ENCODE measurements at regions not wholly inside any gene's neighbourhood (a gene's known extent, or its start where the extent isn't known, plus 50 kb on each side); places are given as distances from the start of the nearest gene placed in this dataset.
"Not testable (repeated sequence)": the region's sequence is repeated elsewhere in the genome, so short reads cannot be mapped to it uniquely, and the experiment has no call there.

DNA sequence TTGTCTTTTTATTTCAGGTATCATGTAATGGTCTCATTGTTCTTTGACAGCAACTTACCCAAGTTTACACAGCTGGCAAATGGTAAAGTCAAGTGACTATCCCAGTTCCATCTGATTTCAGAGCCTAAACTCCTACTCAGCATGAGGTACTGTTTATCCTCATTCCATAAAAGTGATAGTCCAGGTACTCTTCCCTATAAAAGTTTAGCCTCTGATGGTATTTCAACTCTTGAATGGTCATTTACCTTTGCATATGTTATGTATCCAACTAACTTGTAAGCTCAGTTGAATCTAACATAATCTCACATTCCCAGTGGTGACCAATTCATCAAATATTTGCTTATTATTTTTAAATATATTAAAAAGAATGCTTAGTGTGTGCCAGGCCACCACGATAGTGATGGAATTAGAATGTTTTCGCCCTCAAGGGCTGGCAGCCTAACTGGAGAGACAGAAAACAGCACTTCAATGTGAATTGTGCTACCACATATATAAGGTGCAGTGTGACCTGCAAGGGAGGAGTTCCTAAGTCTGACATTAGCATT, 307.1 kb downstream of the CTH start:
- Histone ChIP-seq H3K27me3 (replicated peaks in 2 of 5; ENCODE audit: control insufficient read depth in 4 of 5, insufficient read depth in 5 of 5, low read length in 4 of 5) (no peaks in the 10 kb centered on the region), H3K9me3 (ENCODE audit: control extremely low read depth in 1 of 5, control insufficient read depth in 4 of 5, insufficient read depth in 2 of 5, low read depth in 1 of 5, low read length in 4 of 5) (peaks cover 0 to 5% (median 0%) of the 10 kb centered on the region in 5 experiments), H3K4me3 (ENCODE audit: control insufficient read depth in 1 of 7, extremely low read depth in 1 of 7, insufficient read depth in 4 of 7, low read depth in 2 of 7, low read length in 6 of 7) (no peak overlapping the region), H3K4me1 (ENCODE audit: control extremely low read depth in 1 of 4, control insufficient read depth in 4 of 4, insufficient read depth in 4 of 4, low read length in 3 of 4) (no peaks in the 10 kb centered on the region), H3K27ac (ENCODE audit: insufficient read depth in 1 of 2, low read depth in 1 of 2, low read length in 2 of 2, poor library complexity in 1 of 2, severe bottlenecking in 2 of 2) (no peak overlapping the region), H3K36me3 (ENCODE audit: control insufficient read depth in 4 of 4, insufficient read depth in 4 of 4, low read length in 3 of 4) (no peaks in the 10 kb centered on the region)
- CTCF ChIA-PET, result interaction anchor here (1.8 kb wide), 1 partner anchor 9 kb away, joined by 4 read pairs; no protein-coding TSS in a partner anchor
- DNase-seq, result no peak
- POLR2A ChIA-PET, result no interaction called here
- 100% methylated on average over 2 of the region's 2 CpGs for WGBS (ENCODE audit: insufficient coverage)

DNA sequence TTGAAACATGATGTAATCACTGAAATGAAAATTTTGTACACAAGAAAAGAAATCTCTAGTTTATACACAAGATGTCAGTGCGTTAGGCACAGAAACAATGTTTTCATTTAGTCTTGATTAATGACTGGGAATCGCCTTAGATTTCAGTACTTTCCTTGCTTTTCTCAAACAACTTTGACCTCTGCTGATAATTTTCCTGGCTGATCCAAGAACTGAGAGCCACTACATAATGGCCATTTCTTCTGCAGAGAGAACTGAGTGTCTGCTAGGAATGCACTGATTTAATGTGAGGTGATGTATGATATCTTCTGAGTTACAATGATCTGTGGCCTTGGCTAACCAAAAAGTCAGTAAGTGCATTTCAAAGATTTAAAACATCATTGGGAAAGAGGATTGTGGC, 308.1 kb downstream of the CTH start:
- POLR2A ChIA-PET, result no interaction called here
- CTCF ChIA-PET, result no interaction called here
- no peak for DNase-seq
- H3K9me3 ChIP-seq (ENCODE audit: control extremely low read depth in 1 of 5, control insufficient read depth in 4 of 5, insufficient read depth in 2 of 5, low read depth in 1 of 5, low read length in 4 of 5), result peaks cover 0 to 5% (median 0%) of the 10 kb centered on the region in 5 experiments
- no peak overlapping the region for H3K4me3 ChIP-seq (ENCODE audit: control insufficient read depth in 1 of 7, extremely low read depth in 1 of 7, insufficient read depth in 4 of 7, low read depth in 2 of 7, low read length in 6 of 7)
- no peaks in the 10 kb centered on the region for H3K36me3 ChIP-seq (ENCODE audit: control insufficient read depth in 4 of 4, insufficient read depth in 4 of 4, low read length in 3 of 4)
- no peaks in the 10 kb centered on the region for H3K27me3 ChIP-seq (replicated peaks in 2 of 5; ENCODE audit: control insufficient read depth in 4 of 5, insufficient read depth in 5 of 5, low read length in 4 of 5)
- no peak overlapping the region for H3K27ac ChIP-seq (ENCODE audit: insufficient read depth in 1 of 2, low read depth in 1 of 2, low read length in 2 of 2, poor library complexity in 1 of 2, severe bottlenecking in 2 of 2)
- 87% methylated on average over 2 of the region's 2 CpGs for WGBS (ENCODE audit: insufficient coverage)
- H3K4me1 ChIP-seq (ENCODE audit: control extremely low read depth in 1 of 4, control insufficient read depth in 4 of 4, insufficient read depth in 4 of 4, low read length in 3 of 4), result no peaks in the 10 kb centered on the region

DNA sequence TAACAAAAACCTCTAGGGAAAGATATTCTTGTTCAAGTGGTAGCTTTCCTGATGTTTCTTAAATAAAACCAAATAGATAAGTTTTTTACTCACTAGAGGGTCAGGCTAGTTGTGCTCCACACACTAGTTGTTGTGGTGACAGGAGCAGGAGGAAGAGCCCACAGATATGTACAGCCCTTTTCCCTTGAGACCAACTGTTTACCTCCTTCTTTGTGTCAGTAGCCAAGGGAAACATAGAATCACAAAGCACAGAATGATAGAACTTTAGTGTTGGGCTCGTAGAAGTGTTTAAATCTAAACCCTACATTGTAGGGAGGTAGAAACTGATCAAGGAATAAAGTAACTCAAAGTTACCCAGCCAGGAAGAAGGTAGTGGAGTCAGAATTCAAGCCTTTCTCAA, 309.0 kb downstream of the CTH start:
- no peaks in the 10 kb centered on the region for H3K36me3 ChIP-seq (ENCODE audit: control insufficient read depth in 4 of 4, insufficient read depth in 4 of 4, low read length in 3 of 4)
- DNase-seq, result no peak
- no peak overlapping the region for H3K27ac ChIP-seq (ENCODE audit: insufficient read depth in 1 of 2, low read depth in 1 of 2, low read length in 2 of 2, poor library complexity in 1 of 2, severe bottlenecking in 2 of 2)
- 80% methylated on average over 1 of the region's 1 CpG for WGBS (ENCODE audit: insufficient coverage)
- CTCF ChIA-PET, result no interaction called here
- POLR2A ChIA-PET, result no interaction called here
- no peaks in the 10 kb centered on the region for H3K4me1 ChIP-seq (ENCODE audit: control extremely low read depth in 1 of 4, control insufficient read depth in 4 of 4, insufficient read depth in 4 of 4, low read length in 3 of 4)
- no peak overlapping the region for H3K4me3 ChIP-seq (ENCODE audit: control insufficient read depth in 1 of 7, extremely low read depth in 1 of 7, insufficient read depth in 4 of 7, low read depth in 2 of 7, low read length in 6 of 7)
- no peaks in the 10 kb centered on the region for H3K27me3 ChIP-seq (replicated peaks in 2 of 5; ENCODE audit: control insufficient read depth in 4 of 5, insufficient read depth in 5 of 5, low read length in 4 of 5)
- H3K9me3 ChIP-seq (ENCODE audit: control extremely low read depth in 1 of 5, control insufficient read depth in 4 of 5, insufficient read depth in 2 of 5, low read depth in 1 of 5, low read length in 4 of 5), result peaks cover 0 to 5% (median 0%) of the 10 kb centered on the region in 5 experiments

DNA sequence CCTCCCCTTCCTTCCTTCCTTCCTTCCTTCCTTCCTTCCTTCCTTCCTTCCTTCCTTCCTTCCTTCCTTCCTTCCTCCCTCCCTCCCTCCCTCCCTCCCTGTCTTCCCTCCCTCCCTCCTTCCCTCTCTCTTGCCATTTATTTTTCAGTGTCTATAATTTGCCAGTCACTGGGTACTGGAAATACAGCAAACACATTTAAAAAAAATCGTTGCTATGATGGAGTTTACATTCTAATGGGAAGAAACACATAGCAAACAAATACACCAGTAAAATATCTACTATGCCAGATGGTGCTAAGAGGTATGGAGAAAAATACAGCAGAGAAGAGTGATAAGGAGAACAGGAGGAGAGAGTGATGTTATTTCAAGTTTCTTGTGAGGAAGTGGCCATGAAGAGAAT, 309.5 kb downstream of the CTH start:
- Histone ChIP-seq H3K27me3 (replicated peaks in 2 of 5; ENCODE audit: control insufficient read depth in 4 of 5, insufficient read depth in 5 of 5, low read length in 4 of 5) (no peaks in the 10 kb centered on the region), H3K4me1 (ENCODE audit: control extremely low read depth in 1 of 4, control insufficient read depth in 4 of 4, insufficient read depth in 4 of 4, low read length in 3 of 4) (no peaks in the 10 kb centered on the region), H3K27ac (ENCODE audit: insufficient read depth in 1 of 2, low read depth in 1 of 2, low read length in 2 of 2, poor library complexity in 1 of 2, severe bottlenecking in 2 of 2) (no peak overlapping the region), H3K9me3 (ENCODE audit: control extremely low read depth in 1 of 5, control insufficient read depth in 4 of 5, insufficient read depth in 2 of 5, low read depth in 1 of 5, low read length in 4 of 5) (peaks cover 0 to 6% (median 0%) of the 10 kb centered on the region in 5 experiments), H3K4me3 (ENCODE audit: control insufficient read depth in 1 of 7, extremely low read depth in 1 of 7, insufficient read depth in 4 of 7, low read depth in 2 of 7, low read length in 6 of 7) (no peak overlapping the region), H3K36me3 (ENCODE audit: control insufficient read depth in 4 of 4, insufficient read depth in 4 of 4, low read length in 3 of 4) (no peaks in the 10 kb centered on the region)
- WGBS (ENCODE audit: insufficient coverage), result no CpG with 5 or more reads among the region's 1 CpG
- ChIA-PET POLR2A (no interaction called here), CTCF (no interaction called here)
- no peak for DNase-seq

DNA sequence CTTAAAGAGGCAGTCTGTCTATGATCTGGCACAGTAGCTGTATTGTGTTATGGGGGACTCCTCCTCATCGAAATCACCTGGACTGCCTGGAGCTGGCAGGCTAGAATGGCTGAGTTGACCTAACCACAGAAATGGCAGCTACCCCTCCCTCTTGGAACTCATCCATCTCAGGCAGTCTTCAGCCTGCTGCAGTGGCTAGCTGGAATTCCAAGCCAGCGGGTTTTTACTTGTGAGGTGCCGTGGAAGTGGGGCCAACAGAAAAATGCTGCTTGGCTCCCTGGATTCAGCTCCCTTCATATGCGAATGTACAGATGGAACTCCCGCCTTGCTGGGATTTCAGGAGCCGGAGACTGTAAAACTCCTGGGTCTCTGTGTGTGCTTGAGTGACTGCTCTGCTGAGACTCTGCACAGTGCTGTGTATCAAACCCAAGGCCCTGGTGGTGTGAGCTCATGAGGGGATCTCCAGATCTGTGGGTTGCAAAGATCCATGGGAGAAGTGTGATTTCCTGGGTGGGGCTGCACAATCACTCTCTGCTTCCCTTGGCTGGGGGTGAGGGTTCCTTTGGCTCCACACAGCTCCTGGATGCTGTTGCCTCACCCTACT, 316.9 kb downstream of the CTH start:
- DNase-seq, result no peak
- 98% methylated on average over 6 of the region's 6 CpGs for WGBS (ENCODE audit: insufficient coverage)
- Histone ChIP-seq H3K36me3 (ENCODE audit: control insufficient read depth in 4 of 4, insufficient read depth in 4 of 4, low read length in 3 of 4) (no peaks in the 10 kb centered on the region), H3K27ac (ENCODE audit: insufficient read depth in 1 of 2, low read depth in 1 of 2, low read length in 2 of 2, poor library complexity in 1 of 2, severe bottlenecking in 2 of 2) (no peak overlapping the region), H3K9me3 (ENCODE audit: control extremely low read depth in 1 of 5, control insufficient read depth in 4 of 5, insufficient read depth in 2 of 5, low read depth in 1 of 5, low read length in 4 of 5) (peaks cover 0 to 22% (median 0%) of the 10 kb centered on the region in 5 experiments), H3K4me1 (ENCODE audit: control extremely low read depth in 1 of 4, control insufficient read depth in 4 of 4, insufficient read depth in 4 of 4, low read length in 3 of 4) (no peaks in the 10 kb centered on the region), H3K27me3 (replicated peaks in 2 of 5; ENCODE audit: control insufficient read depth in 4 of 5, insufficient read depth in 5 of 5, low read length in 4 of 5) (no peaks in the 10 kb centered on the region), H3K4me3 (ENCODE audit: control insufficient read depth in 1 of 7, extremely low read depth in 1 of 7, insufficient read depth in 4 of 7, low read depth in 2 of 7, low read length in 6 of 7) (no peak overlapping the region)
- CTCF ChIA-PET, result no interaction called here
- POLR2A ChIA-PET, result no interaction called here

DNA sequence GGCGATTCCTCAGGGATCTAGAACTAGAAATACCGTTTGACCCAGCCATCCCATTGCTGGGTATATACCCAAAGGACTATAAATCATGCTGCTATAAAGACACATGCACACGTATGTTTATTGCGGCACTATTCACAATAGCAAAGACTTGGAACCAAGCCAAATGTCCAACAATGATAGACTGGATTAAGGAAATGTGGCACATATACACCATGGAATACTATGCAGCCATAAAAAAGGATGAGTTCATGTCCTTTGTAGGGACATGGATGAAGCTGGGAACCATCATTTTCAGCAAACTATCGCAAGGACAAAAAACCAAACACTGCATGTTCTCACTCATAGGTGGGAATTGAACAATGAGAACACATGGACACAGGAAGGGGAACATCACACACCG, 311.1 kb downstream of the PTGER3 start:
- H3K27ac ChIP-seq (ENCODE audit: insufficient read depth in 1 of 2, low read depth in 1 of 2, low read length in 2 of 2, poor library complexity in 1 of 2, severe bottlenecking in 2 of 2); H3K4me3 ChIP-seq (ENCODE audit: control insufficient read depth in 1 of 7, extremely low read depth in 1 of 7, insufficient read depth in 4 of 7, low read depth in 2 of 7, low read length in 6 of 7); H3K9me3 ChIP-seq (ENCODE audit: control extremely low read depth in 1 of 5, control insufficient read depth in 4 of 5, insufficient read depth in 2 of 5, low read depth in 1 of 5, low read length in 4 of 5); H3K27me3 ChIP-seq (replicated peaks in 2 of 5; ENCODE audit: control insufficient read depth in 4 of 5, insufficient read depth in 5 of 5, low read length in 4 of 5); H3K36me3 ChIP-seq (ENCODE audit: control insufficient read depth in 4 of 4, insufficient read depth in 4 of 4, low read length in 3 of 4); POLR2A ChIA-PET; H3K4me1 ChIP-seq (ENCODE audit: control extremely low read depth in 1 of 4, control insufficient read depth in 4 of 4, insufficient read depth in 4 of 4, low read length in 3 of 4); DNase-seq; CTCF ChIA-PET: not testable (repeated sequence)
- WGBS (ENCODE audit: insufficient coverage), result no CpG with 5 or more reads among the region's 6 CpGs

DNA sequence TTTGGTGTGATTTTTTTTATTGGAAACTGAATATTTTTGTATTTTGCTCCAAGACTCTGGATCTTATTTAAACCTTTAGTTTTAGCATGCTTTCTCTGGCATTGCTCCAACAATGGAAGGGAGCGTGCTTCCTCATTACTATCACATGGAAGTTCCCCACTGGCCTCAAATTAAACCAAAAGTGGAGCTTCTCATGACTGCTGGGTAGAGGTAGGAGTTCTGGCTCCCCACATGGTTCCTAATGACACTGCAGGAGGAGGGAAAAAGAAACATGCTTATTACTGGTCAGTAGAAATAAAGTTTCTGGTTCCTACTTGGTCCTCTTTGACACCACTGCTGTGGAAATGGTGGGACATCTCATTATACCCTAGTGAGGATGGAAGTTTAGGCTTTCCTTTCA, 310.5 kb downstream of the PTGER3 start:
- no peak overlapping the region for H3K4me3 ChIP-seq (ENCODE audit: control insufficient read depth in 1 of 7, extremely low read depth in 1 of 7, insufficient read depth in 4 of 7, low read depth in 2 of 7, low read length in 6 of 7)
- peaks cover 0 to 4% (median 2%) of the 10 kb centered on the region in 4 experiments for H3K4me1 ChIP-seq (ENCODE audit: control extremely low read depth in 1 of 4, control insufficient read depth in 4 of 4, insufficient read depth in 4 of 4, low read length in 3 of 4)
- WGBS (ENCODE audit: insufficient coverage), result no CpG with 5 or more reads among the region's 1 CpG
- no peaks in the 10 kb centered on the region for H3K27me3 ChIP-seq (replicated peaks in 2 of 5; ENCODE audit: control insufficient read depth in 4 of 5, insufficient read depth in 5 of 5, low read length in 4 of 5)
- no peak overlapping the region for H3K27ac ChIP-seq (ENCODE audit: insufficient read depth in 1 of 2, low read depth in 1 of 2, low read length in 2 of 2, poor library complexity in 1 of 2, severe bottlenecking in 2 of 2)
- no peaks in the 10 kb centered on the region for H3K36me3 ChIP-seq (ENCODE audit: control insufficient read depth in 4 of 4, insufficient read depth in 4 of 4, low read length in 3 of 4)
- POLR2A ChIA-PET, result no interaction called here
- H3K9me3 ChIP-seq (ENCODE audit: control extremely low read depth in 1 of 5, control insufficient read depth in 4 of 5, insufficient read depth in 2 of 5, low read depth in 1 of 5, low read length in 4 of 5), result peaks cover 0 to 10% (median 0%) of the 10 kb centered on the region in 5 experiments
- DNase-seq, result peak in 1 of 3 donors; percentile 1
- CTCF ChIA-PET, result no interaction called here
